H1 (cell line): ENCODE measurements at regions not wholly inside any gene's neighbourhood (a gene's known extent, or its start where the extent isn't known, plus 50 kb on each side); places are given as distances from the start of the nearest gene placed in this dataset.

Experiments used
- CTCF ChIA-PET: fragments of 300-600 bp; sonication (Branson Sonifier 250); formaldehyde crosslinking; loops from one replicate; lab custom pipeline; 2021; ENCODE audit not compliant: partially characterized antibody; lab: Charles Lee
- POLR2A ChIA-PET: fragments of 300-600 bp; sonication (Branson Sonifier 250); formaldehyde crosslinking; loops from one replicate; lab custom pipeline; 2021; ENCODE audit warnings: inconsistent platforms; ENCODE audit not compliant: partially characterized antibody; lab: Charles Lee
- DNase-seq, 2 experiments: peaks; one replicate each; pipeline versions ENCODE4 v3.0.0 to v3.0.0-alpha.2; 2010 to 2022; ENCODE audit warnings: low spot score in 2 of 2, low read depth in 1 of 2, mixed read lengths in 1 of 2
- FAIRE-seq: peaks from 2 replicates; lab custom pipeline; 2011; peaks lifted over from hg19 to GRCh38; lab: Jason Lieb, UNC
- H2AFZ ChIP-seq: 2 replicates; pipeline ENCODE4 v1.8.1; 2012; ENCODE audit warnings: low read length, inconsistent platforms
- H2AK5ac ChIP-seq: 2 replicates; pipeline ENCODE4 v1.6.1; 2013; ENCODE audit warnings: low read depth, low read length
- H2BK120ac ChIP-seq: replicated peaks from 2 replicates; pipeline ENCODE3; 2013; ENCODE audit warnings: low read depth, low read length, inconsistent platforms
- H2BK12ac ChIP-seq: 2 replicates; pipeline ENCODE4 v1.6.1; 2013; ENCODE audit warnings: low read depth, low read length
- H2BK15ac ChIP-seq: 2 replicates; pipeline ENCODE4 v1.6.1; 2013; ENCODE audit warnings: low read length
- H2BK20ac ChIP-seq: 2 replicates; pipeline ENCODE4 v1.6.1; 2013; ENCODE audit warnings: low read length
- H2BK5ac ChIP-seq: 2 replicates; pipeline ENCODE4 v1.6.1; 2013; ENCODE audit warnings: low read depth, low read length
- H3K14ac ChIP-seq: 2 replicates; pipeline ENCODE4 v1.6.1; 2013; ENCODE audit warnings: inconsistent platforms; ENCODE audit not compliant: insufficient read length
- H3K18ac ChIP-seq: 2 replicates; pipeline ENCODE4 v1.6.1; 2013; ENCODE audit warnings: low read length; ENCODE audit errors: extremely low read depth
- H3K23ac ChIP-seq: 2 replicates; pipeline ENCODE4 v1.6.1; 2013; ENCODE audit warnings: inconsistent platforms; ENCODE audit not compliant: insufficient read length
- H3K23me2 ChIP-seq: 2 replicates; pipeline ENCODE4 v1.6.1; 2013; ENCODE audit warnings: low read depth, low read length
- H3K27ac ChIP-seq: 2 replicates; pipeline ENCODE4 v1.6.1; 2011; ENCODE audit warnings: low read depth, low read length, inconsistent platforms
- H3K27me3 ChIP-seq, 4 experiments: replicated peaks in 1 of 4; 1 replicate in 1 of 4; 2 replicates in 3 of 4; pipeline versions ENCODE4 v1.6.1 to v1.8.1; 2011 to 2013; ENCODE audit warnings: low read length in 3 of 4, mild to moderate bottlenecking in 3 of 4, inconsistent platforms in 2 of 4, mixed read lengths in 2 of 4, moderate library complexity in 1 of 4; ENCODE audit not compliant: control insufficient read depth in 3 of 4, insufficient read depth in 3 of 4; ENCODE audit errors: extremely low read depth in 1 of 4
- H3K36me3 ChIP-seq, 4 experiments: 2 replicates each; pipeline versions ENCODE4 v1.6.1 to v1.8.1; 2011 to 2013; ENCODE audit warnings: mild to moderate bottlenecking in 4 of 4, low read length in 3 of 4, moderate library complexity in 2 of 4, control low read depth in 1 of 4, inconsistent platforms in 1 of 4; ENCODE audit not compliant: insufficient read depth in 4 of 4, control insufficient read depth in 2 of 4
- H3K4ac ChIP-seq: replicated peaks from 2 replicates; pipeline ENCODE3; 2013; ENCODE audit warnings: low read length, low read depth, mixed read lengths, inconsistent platforms; ENCODE audit not compliant: insufficient read length
- H3K4me1 ChIP-seq, 4 experiments: replicated peaks in 1 of 4; 1 replicate in 1 of 4; 2 replicates in 3 of 4; pipeline versions ENCODE4 v1.6.1 to v1.8.1; 2011 to 2013; ENCODE audit warnings: low read length in 3 of 4, inconsistent platforms in 2 of 4, mixed read lengths in 1 of 4; ENCODE audit not compliant: insufficient read depth in 4 of 4, control insufficient read depth in 3 of 4
- H3K4me2 ChIP-seq, 2 experiments: 2 replicates each; pipeline versions ENCODE4 v1.6.1 to v1.8.1; 2011 to 2013; ENCODE audit warnings: low read depth in 2 of 2, low read length in 2 of 2, control low read depth in 1 of 2, inconsistent platforms in 1 of 2, mild to moderate bottlenecking in 1 of 2; ENCODE audit not compliant: insufficient read depth in 1 of 2
- H3K4me3 ChIP-seq, 4 experiments: fragments of 200-600, 300-600 bp in 1 of 4; sonication (generic), shearing (Covaris generic), sonication (Bioruptor Twin) in 1 of 4; 2 replicates each; pipeline versions ENCODE4 v1.5.1 to v1.8.1; 2011 to 2016; ENCODE audit warnings: low read length in 4 of 4, low read depth in 3 of 4, control low read depth in 2 of 4, inconsistent platforms in 2 of 4, mild to moderate bottlenecking in 2 of 4, mixed read lengths in 1 of 4, moderate library complexity in 1 of 4; ENCODE audit not compliant: insufficient read depth in 2 of 4; ENCODE audit errors: extremely low read depth in 1 of 4
- H3K56ac ChIP-seq: replicated peaks from 2 replicates; pipeline ENCODE3; 2013; ENCODE audit warnings: low read depth, mild to moderate bottlenecking, mixed read lengths, low read length, inconsistent platforms; ENCODE audit not compliant: insufficient read length
- H3K79me1 ChIP-seq: 2 replicates; pipeline ENCODE4 v1.6.1; 2013; ENCODE audit warnings: low read depth, low read length, control low read depth
- H3K79me2 ChIP-seq, 2 experiments: 2 replicates each; pipeline versions ENCODE4 v1.6.1 to v1.8.1; 2012 to 2013; ENCODE audit warnings: low read length in 2 of 2, mild to moderate bottlenecking in 2 of 2, inconsistent platforms in 1 of 2; ENCODE audit not compliant: insufficient read depth in 2 of 2, control insufficient read depth in 1 of 2
- H3K9ac ChIP-seq, 4 experiments: replicated peaks in 1 of 4; 1 replicate in 1 of 4; 2 replicates in 3 of 4; pipeline versions ENCODE4 v1.6.1 to v1.8.1; 2011 to 2013; ENCODE audit warnings: low read depth in 3 of 4, low read length in 3 of 4, control low read depth in 2 of 4, mild to moderate bottlenecking in 2 of 4, moderate library complexity in 2 of 4, inconsistent platforms in 1 of 4; ENCODE audit errors: extremely low read depth in 1 of 4
- H3K9me3 ChIP-seq, 2 experiments: 2 replicates each; pipeline versions ENCODE4 v1.6.1 to v1.8.1; 2012 to 2013; ENCODE audit warnings: mild to moderate bottlenecking in 2 of 2, moderate library complexity in 2 of 2, control low read depth in 1 of 2, inconsistent platforms in 1 of 2, low read depth in 1 of 2, low read length in 1 of 2, mixed read lengths in 1 of 2; ENCODE audit not compliant: insufficient read depth in 2 of 2
- H4K20me1 ChIP-seq, 2 experiments: replicated peaks in 1 of 2; 2 replicates each; pipeline versions ENCODE3 to v1.8.1; 2011 to 2013; ENCODE audit warnings: inconsistent platforms in 2 of 2, low read length in 2 of 2, mild to moderate bottlenecking in 1 of 2; ENCODE audit not compliant: insufficient read depth in 2 of 2, control insufficient read depth in 1 of 2
- H4K5ac ChIP-seq: 2 replicates; pipeline ENCODE4 v1.6.1; 2013; ENCODE audit warnings: low read length, low read depth, mixed read lengths, inconsistent platforms; ENCODE audit not compliant: insufficient read length
- H4K8ac ChIP-seq: 2 replicates; pipeline ENCODE4 v1.8.0; 2013; ENCODE audit warnings: mild to moderate bottlenecking, moderate library complexity, low read length, inconsistent platforms; ENCODE audit not compliant: insufficient read depth; ENCODE audit errors: extremely low read depth
- H4K91ac ChIP-seq: replicated peaks from 2 replicates; pipeline ENCODE3; 2013; ENCODE audit warnings: low read length, mixed read lengths, inconsistent platforms; ENCODE audit not compliant: insufficient read length
- ATF3 ChIP-seq: IDR thresholded peaks from 2 replicates; pipeline ENCODE4 v1.6.1; 2011; ENCODE audit warnings: low read depth, mild to moderate bottlenecking, low read length; ENCODE audit not compliant: insufficient read depth
- BCL11A ChIP-seq, 2 experiments: IDR thresholded peaks; one replicate each; pipeline ENCODE4 v1.6.1; 2011; ENCODE audit warnings: low read depth in 2 of 2, low read length in 2 of 2, mild to moderate bottlenecking in 2 of 2
- CREB1 ChIP-seq: IDR thresholded peaks from 2 replicates; pipeline ENCODE4 v1.6.1; 2012; ENCODE audit warnings: inconsistent platforms
- TAF1 ChIP-seq: IDR thresholded peaks from 2 replicates; pipeline ENCODE4 v1.6.1; 2011; ENCODE audit warnings: mild to moderate bottlenecking, low read depth, low read length
- WGBS, 2 experiments: shearing (Covaris generic) in 1 of 2; methylation state at CpG; one replicate each; pipeline versions ENCODE4 v1.1.6 to v1.1.7; 2013 to 2015; ENCODE audit warnings: low lambda C conversion rate in 2 of 2, mixed read lengths in 2 of 2, inconsistent platforms in 1 of 2, low coverage in 1 of 2, missing lambda C conversion rate in 1 of 2; ENCODE audit not compliant: insufficient replicate concordance in 2 of 2, insufficient coverage in 1 of 2, insufficient read length in 1 of 2; ENCODE audit errors: extremely low coverage in 1 of 2, missing lambda C conversion rate in 1 of 2; 5-methylcytosine and 5-hydroxymethylcytosine counted together

GRCh38 chr18:47632970-47633635, 297.4 kb downstream of the SMAD2 start:
- Histone ChIP-seq H3K9ac (no peak overlapping the region), H3K4me2 (no peak overlapping the region), H3K27me3 (no peaks in the 10 kb centered on the region), H3K4me1 (no peaks in the 10 kb centered on the region), H3K79me1 (no peaks in the 10 kb centered on the region), H2BK120ac (no peak overlapping the region), H3K23me2 (no peaks in the 10 kb centered on the region), H3K9me3 (peaks cover 7 to 10% of the 10 kb centered on the region in 2 experiments; a peak in 1 of 4 replicates), H3K4ac (no peak overlapping the region), H2BK5ac (no peak overlapping the region), H3K36me3 (no peaks in the 10 kb centered on the region), H2AK5ac (no peak overlapping the region), H4K8ac (no peak overlapping the region), H2AFZ (no peak overlapping the region), H3K56ac (no peak overlapping the region), H3K23ac (no peak overlapping the region), H3K4me3 (no peak overlapping the region), H4K5ac (no peak overlapping the region), H3K27ac (no peak overlapping the region), H3K79me2 (no peaks in the 10 kb centered on the region), H4K20me1 (no peaks in the 10 kb centered on the region), H2BK15ac (no peak overlapping the region), H2BK12ac (no peak overlapping the region), H3K18ac (no peak overlapping the region), H2BK20ac (no peak overlapping the region), H3K14ac (no peak overlapping the region), H4K91ac (no peak overlapping the region)
- no peak for DNase-seq
- ChIA-PET CTCF (interaction anchor here (0.6 to 1.5 kb wide), 4 partner anchors 23 to 1394 kb away, joined by 3 to 4 read pairs (median 3); no protein-coding TSS in a partner anchor), POLR2A (no interaction called here)
- 95% methylated on average over 2 of the region's 2 CpGs; no CpG with 5 or more reads in 1 of the 2 experiments for WGBS, 2 experiments
- FAIRE-seq: no peak
- TF ChIP-seq TAF1: no peak
- TF ChIP-seq ATF3: no peak
- TF ChIP-seq CREB1: no peak
- no peak for TF ChIP-seq BCL11A (IDR thresholded peaks at IDR 0.05; ENCODE audit: low read depth in 2 of 2, low read length in 2 of 2)
